ENCODE measurements at regions not wholly inside any gene's neighbourhood (a gene's known extent, or its start where the extent isn't known, plus 50 kb on each side); places are given as distances from the start of the nearest gene placed in this dataset.

- H4K8ac ChIP-seq (ENCODE audit: low read depth in 2 of 2, low read length in 2 of 2), result no peak overlapping the region
- no peak overlapping the region for H3K23ac ChIP-seq (ENCODE audit: low read depth, low read length)
- BruUV-seq (replicated peaks), result no TSS peak
- H2BK120ac ChIP-seq (ENCODE audit: low read depth, low read length), result no peak overlapping the region
- WGBS, 2 experiments (ENCODE audit: extremely low coverage in 2 of 2, insufficient read length in 1 of 2), result no CpG with 5 or more reads among the region's 3 CpGs
- ChIA-PET CTCF (no interaction called here), POLR2A (ENCODE audit: unreplicated experiment) (no interaction called here)
- ATAC-seq (ENCODE audit: low read depth) (no peak), DNase-seq (no peak)
- H3K9me3 ChIP-seq (ENCODE audit: control insufficient read depth, insufficient read depth, low read length), result peaks cover 3% of the 10 kb centered on the region
- H2BK15ac ChIP-seq (ENCODE audit: low read depth, low read length), result no peak overlapping the region
- H2AK5ac ChIP-seq (ENCODE audit: low read depth, low read length), result no peak overlapping the region
- H2BK20ac ChIP-seq (ENCODE audit: low read depth, low read length), result no peak overlapping the region
- H2AFZ ChIP-seq (replicated peaks; ENCODE audit: low read length, poor library complexity), result no peak overlapping the region
- H2AK9ac ChIP-seq (replicated peaks; ENCODE audit: low read depth, low read length, poor library complexity), result no peak overlapping the region
- no peak overlapping the region for H3K27ac ChIP-seq (ENCODE audit: insufficient read depth, low read length)
- H2BK5ac ChIP-seq (ENCODE audit: low read depth, low read length, poor library complexity, severe bottlenecking), result no peak overlapping the region
- no peak overlapping the region for H3K9ac ChIP-seq (ENCODE audit: low read depth, low read length)
- H3K27me3 ChIP-seq (ENCODE audit: control insufficient read depth, insufficient read depth, low read length), result no peaks in the 10 kb centered on the region
- no peaks in the 10 kb centered on the region for H3K4me1 ChIP-seq (ENCODE audit: control insufficient read depth, insufficient read depth, low read length)
- no peak overlapping the region for H3K18ac ChIP-seq (ENCODE audit: low read depth, low read length)
- dilution Hi-C loops (cut with HindIII; ENCODE audit: low sequenced_read_pairs, unreplicated experiment) (no loop called here), in situ Hi-C loops (cut with MboI; ENCODE audit: low sequenced_read_pairs) (no loop called here), intact Hi-C loops (cut with micrococcal nuclease) (no loop called here)
- H4K5ac ChIP-seq (ENCODE audit: low read depth, low read length), result no peak overlapping the region
- H4K20me1 ChIP-seq (ENCODE audit: insufficient read depth, low read length), result no peaks in the 10 kb centered on the region
- no peak overlapping the region for H3K14ac ChIP-seq (replicated peaks; ENCODE audit: low read depth, low read length)
- no peak overlapping the region for H3K56ac ChIP-seq (ENCODE audit: extremely low read depth, insufficient read depth, low read length)
- no peak overlapping the region for H3K4ac ChIP-seq (ENCODE audit: low read depth, low read length)
- no peaks in the 10 kb centered on the region for H3K9me1 ChIP-seq (ENCODE audit: insufficient read depth, low read length)
- H3K4me3 ChIP-seq (ENCODE audit: insufficient read depth, low read depth, low read length), result no peak overlapping the region
- H3K36me3 ChIP-seq (ENCODE audit: control insufficient read depth, insufficient read depth, low read length), result no peaks in the 10 kb centered on the region
- peak; percentile 15; the same call in 1 of the 2 replicates for TF ChIP-seq RAD21 (IDR thresholded peaks at IDR 0.05; ENCODE audit: low read length)
- peak; percentile 16; the same call in 1 of the 2 replicates for TF ChIP-seq CTCF (conservative IDR thresholded peaks at IDR 0.05; ENCODE audit: low read depth, low read length)
- TF ChIP-seq MAFK (IDR thresholded peaks at IDR 0.05; ENCODE audit: low read depth, low read length), result no peak
- no peak for TF ChIP-seq CEBPB (IDR thresholded peaks at IDR 0.05; ENCODE audit: low read depth, low read length)
- no peak overlapping the region for H4K91ac ChIP-seq (ENCODE audit: insufficient read depth, low read depth, low read length)
- no peak overlapping the region for H3K4me2 ChIP-seq (ENCODE audit: low read depth, low read length)
- no peaks in the 10 kb centered on the region for H3K79me1 ChIP-seq (ENCODE audit: low read depth in 1 of 2, low read length in 2 of 2)
Observed at GRCh38 chr3:182258538-182259177, 534.6 kb upstream of the ATP11B start.
